H9 (cell line): ENCODE measurements at regions not wholly inside any gene's neighbourhood (a gene's known extent, or its start where the extent isn't known, plus 50 kb on each side); places are given as distances from the start of the nearest gene placed in this dataset.

Source experiments
- DNase-seq: peaks from one replicate; pipeline ENCODE4 v3.0.0-alpha.2; 2017
- H2AFZ ChIP-seq: one replicate; pipeline ENCODE4 v1.6.1; 2013; ENCODE audit warnings: mild to moderate bottlenecking, low read length, control low read depth, moderate library complexity
- H2AK5ac ChIP-seq: 2 replicates; pipeline ENCODE4 v1.6.1; 2013; ENCODE audit warnings: low read length, control low read depth, mixed read lengths; ENCODE audit not compliant: insufficient read length
- H2BK120ac ChIP-seq: one replicate; pipeline ENCODE4 v1.6.1; 2013; ENCODE audit warnings: low read depth, mild to moderate bottlenecking, low read length, control low read depth, inconsistent platforms; ENCODE audit not compliant: poor library complexity, severe bottlenecking
- H2BK12ac ChIP-seq: 2 replicates; pipeline ENCODE4 v1.6.1; 2013; ENCODE audit warnings: low read length, control low read depth, mixed read lengths, low read depth; ENCODE audit not compliant: insufficient read length
- H2BK15ac ChIP-seq: 2 replicates; pipeline ENCODE4 v1.6.1; 2013; ENCODE audit warnings: low read depth, low read length, control low read depth
- H2BK20ac ChIP-seq: one replicate; pipeline ENCODE4 v1.6.1; 2013; ENCODE audit warnings: low read depth, mild to moderate bottlenecking, low read length, control low read depth, inconsistent platforms; ENCODE audit not compliant: poor library complexity, severe bottlenecking
- H2BK5ac ChIP-seq: 2 replicates; pipeline ENCODE4 v1.6.1; 2013; ENCODE audit warnings: low read length, control low read depth, mixed read lengths; ENCODE audit not compliant: insufficient read length
- H3K14ac ChIP-seq: 2 replicates; pipeline ENCODE4 v1.6.1; 2013; ENCODE audit warnings: low read length, control low read depth; ENCODE audit not compliant: insufficient read depth
- H3K18ac ChIP-seq: 2 replicates; pipeline ENCODE4 v1.6.1; 2013; ENCODE audit warnings: low read depth, mild to moderate bottlenecking, mixed read lengths, low read length, control low read depth; ENCODE audit not compliant: insufficient read length
- H3K23ac ChIP-seq: 2 replicates; pipeline ENCODE4 v1.6.1; 2013; ENCODE audit warnings: low read length, control low read depth, mixed read lengths, low read depth; ENCODE audit not compliant: insufficient read length
- H3K23me2 ChIP-seq: 2 replicates; pipeline ENCODE4 v1.6.1; 2013; ENCODE audit warnings: low read depth, mild to moderate bottlenecking, mixed read lengths, low read length, control low read depth; ENCODE audit not compliant: insufficient read length, poor library complexity, severe bottlenecking
- H3K27ac ChIP-seq: 2 replicates; pipeline ENCODE4 v1.5.1; 2013; ENCODE audit warnings: low read length, control low read depth, mixed read lengths, low read depth; ENCODE audit not compliant: insufficient read length
- H3K27me3 ChIP-seq: 2 replicates; pipeline ENCODE4 v1.6.1; 2013; ENCODE audit warnings: low read length, control low read depth, inconsistent platforms; ENCODE audit not compliant: insufficient read depth
- H3K4ac ChIP-seq: 2 replicates; pipeline ENCODE4 v1.6.1; 2013; ENCODE audit warnings: low read depth, mild to moderate bottlenecking, control low read depth, inconsistent platforms, low read length, moderate library complexity
- H3K4me1 ChIP-seq: 2 replicates; pipeline ENCODE4 v1.6.1; 2013; ENCODE audit warnings: low read length, control low read depth, inconsistent platforms; ENCODE audit not compliant: insufficient read depth
- H3K4me2 ChIP-seq: 2 replicates; pipeline ENCODE4 v1.6.1; 2013; ENCODE audit warnings: low read length, control low read depth, mixed read lengths; ENCODE audit not compliant: insufficient read length, insufficient read depth
- H3K56ac ChIP-seq: 2 replicates; pipeline ENCODE4 v1.6.1; 2013; ENCODE audit warnings: low read depth, mild to moderate bottlenecking, mixed read lengths, low read length, control low read depth; ENCODE audit not compliant: insufficient read length
- H3K79me1 ChIP-seq: 2 replicates; pipeline ENCODE4 v1.6.1; 2013; ENCODE audit warnings: low read depth, mild to moderate bottlenecking, moderate library complexity, low read length, control low read depth, inconsistent platforms; ENCODE audit not compliant: insufficient read depth, poor library complexity, severe bottlenecking
- H3K79me2 ChIP-seq: 2 replicates; pipeline ENCODE4 v1.6.1; 2013; ENCODE audit warnings: low read length, control low read depth, inconsistent platforms; ENCODE audit not compliant: insufficient read depth
- H3K9ac ChIP-seq: 2 replicates; pipeline ENCODE4 v1.6.1; 2013; ENCODE audit warnings: low read length, control low read depth, mixed read lengths; ENCODE audit not compliant: insufficient read length; ENCODE audit errors: extremely low read depth
- H3K9me3 ChIP-seq: one replicate; pipeline ENCODE4 v1.6.1; 2013; ENCODE audit warnings: low read depth, low read length, inconsistent platforms; ENCODE audit not compliant: control insufficient read depth
- H3T11ph ChIP-seq: one replicate; pipeline ENCODE4 v1.6.1; 2013; ENCODE audit warnings: mild to moderate bottlenecking, low read length, control low read depth, inconsistent platforms
- H4K20me1 ChIP-seq: one replicate; pipeline ENCODE4 v1.6.1; 2013; ENCODE audit not compliant: control insufficient read depth, insufficient read length, insufficient read depth
- H4K5ac ChIP-seq: 2 replicates; pipeline ENCODE4 v1.6.1; 2013; ENCODE audit warnings: low read depth, mild to moderate bottlenecking, mixed read lengths, low read length, control low read depth; ENCODE audit not compliant: insufficient read length
- H4K8ac ChIP-seq: replicated peaks from 2 replicates; pipeline ENCODE4 v1.6.1; 2013; ENCODE audit warnings: low read length, control low read depth, mixed read lengths, low read depth; ENCODE audit not compliant: insufficient read length
- H4K91ac ChIP-seq: 2 replicates; pipeline ENCODE4 v1.6.1; 2013; ENCODE audit warnings: low read depth, mild to moderate bottlenecking, moderate library complexity, mixed read lengths, low read length, control low read depth; ENCODE audit not compliant: insufficient read length
- H3K27ac Mint-ChIP-seq, 3 experiments: 2 replicates in 2 of 3; 3 replicates in 1 of 3; pipeline ENCODE4 v1.8.0; 2020 to 2021; ENCODE audit warnings: mixed read lengths in 3 of 3, mild to moderate bottlenecking in 1 of 3, moderate library complexity in 1 of 3
- H3K27me3 Mint-ChIP-seq: 2 replicates; pipeline ENCODE4 v1.8.0; 2021; ENCODE audit warnings: low read depth, mild to moderate bottlenecking, moderate library complexity, mixed read lengths
- H3K36me3 Mint-ChIP-seq, 3 experiments: 2 replicates in 2 of 3; 3 replicates in 1 of 3; pipeline ENCODE4 v1.8.0; 2020 to 2021; ENCODE audit warnings: low read depth in 3 of 3, mixed read lengths in 3 of 3; ENCODE audit not compliant: insufficient read depth in 1 of 3
- H3K4me1 Mint-ChIP-seq, 2 experiments: 2 replicates each; pipeline ENCODE4 v1.8.0; 2020; ENCODE audit warnings: mixed read lengths in 2 of 2
- H3K4me3 Mint-ChIP-seq, 2 experiments: 2 replicates in 1 of 2; 3 replicates in 1 of 2; pipeline ENCODE4 v1.8.0; 2020 to 2021; ENCODE audit warnings: mild to moderate bottlenecking in 2 of 2, mixed read lengths in 2 of 2, moderate library complexity in 1 of 2
- H3K9me3 Mint-ChIP-seq, 2 experiments: 2 replicates in 1 of 2; 3 replicates in 1 of 2; pipeline ENCODE4 v1.8.0; 2020; ENCODE audit warnings: mild to moderate bottlenecking in 2 of 2, mixed read lengths in 2 of 2, moderate library complexity in 1 of 2
- WGBS: extraction: QIAGEN DNeasy Blood & Tissue Kit; methylation state at CpG from one replicate; pipeline ENCODE4 v1.1.7; 2013; ENCODE audit warnings: missing lambda C conversion rate, low lambda C conversion rate, mixed read lengths; ENCODE audit not compliant: insufficient read length; ENCODE audit errors: extremely low coverage; 5-methylcytosine and 5-hydroxymethylcytosine counted together
- TF ChIP-seq, protein P1 (sequence below): fragments of 200-600 bp; sonication (generic); conservative IDR thresholded peaks from 3 replicates; pipeline ENCODE4 v1.8.0; 2021; ENCODE audit warnings: antibody characterized with exemption, mild to moderate bottlenecking

DNA sequence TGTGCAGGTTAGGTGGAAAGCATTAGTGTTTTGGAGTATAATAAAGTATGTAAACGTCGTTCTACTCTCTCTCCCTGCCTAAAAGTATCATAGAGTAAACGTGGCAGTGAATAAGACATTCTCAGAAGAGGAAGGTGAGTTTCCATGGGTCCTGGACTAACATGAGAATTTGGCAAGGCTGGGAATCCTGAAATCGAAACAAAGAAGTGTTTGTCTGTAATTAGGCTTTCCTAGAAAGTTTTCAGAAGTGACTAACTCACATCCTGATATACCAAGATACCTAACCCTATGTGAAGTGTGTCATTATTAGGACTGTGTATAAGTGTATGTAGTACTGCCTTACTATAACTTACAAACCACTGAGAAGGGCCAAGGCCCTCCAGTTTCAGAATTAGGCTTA lies 50.7 kb upstream of the MAOA start:
- Histone ChIP-seq H2BK120ac (no peak overlapping the region), H3K9me3 (no peaks in the 10 kb centered on the region), H4K91ac (no peak overlapping the region), H2AK5ac (no peak overlapping the region), H2AFZ (no peak overlapping the region), H4K20me1 (no peaks in the 10 kb centered on the region), H3K4ac (no peak overlapping the region), H3K4me1 (no peaks in the 10 kb centered on the region), H3K79me1 (no peaks in the 10 kb centered on the region), H3K23ac (no peak overlapping the region), H2BK5ac (no peak overlapping the region), H3K27ac (no peak overlapping the region), H3K9ac (no peak overlapping the region), H2BK12ac (no peak overlapping the region), H2BK20ac (no peak overlapping the region), H2BK15ac (no peak overlapping the region), H3K18ac (no peak overlapping the region), H4K5ac (no peak overlapping the region), H3K56ac (no peak overlapping the region), H3K14ac (no peak overlapping the region), H3K4me2 (no peak overlapping the region), H3K27me3 (no peaks in the 10 kb centered on the region), H3K79me2 (no peaks in the 10 kb centered on the region), H4K8ac (no peak overlapping the region), H3T11ph (no peak overlapping the region), H3K23me2 (no peaks in the 10 kb centered on the region)
- Mint-ChIP-seq H3K9me3 (peaks cover 15 to 65% of the 10 kb centered on the region in 2 experiments), H3K27me3 (peaks cover 3% of the 10 kb centered on the region; the same call in 1 of the 2 replicates), H3K36me3 (peaks cover 4 to 21% (median 7%) of the 10 kb centered on the region in 3 experiments), H3K4me1 (no peaks in the 10 kb centered on the region), H3K27ac (no peak overlapping the region), H3K4me3 (no peak overlapping the region)
- WGBS: no CpG with 5 or more reads among the region's 4 CpGs
- TF ChIP-seq, protein P1, sequence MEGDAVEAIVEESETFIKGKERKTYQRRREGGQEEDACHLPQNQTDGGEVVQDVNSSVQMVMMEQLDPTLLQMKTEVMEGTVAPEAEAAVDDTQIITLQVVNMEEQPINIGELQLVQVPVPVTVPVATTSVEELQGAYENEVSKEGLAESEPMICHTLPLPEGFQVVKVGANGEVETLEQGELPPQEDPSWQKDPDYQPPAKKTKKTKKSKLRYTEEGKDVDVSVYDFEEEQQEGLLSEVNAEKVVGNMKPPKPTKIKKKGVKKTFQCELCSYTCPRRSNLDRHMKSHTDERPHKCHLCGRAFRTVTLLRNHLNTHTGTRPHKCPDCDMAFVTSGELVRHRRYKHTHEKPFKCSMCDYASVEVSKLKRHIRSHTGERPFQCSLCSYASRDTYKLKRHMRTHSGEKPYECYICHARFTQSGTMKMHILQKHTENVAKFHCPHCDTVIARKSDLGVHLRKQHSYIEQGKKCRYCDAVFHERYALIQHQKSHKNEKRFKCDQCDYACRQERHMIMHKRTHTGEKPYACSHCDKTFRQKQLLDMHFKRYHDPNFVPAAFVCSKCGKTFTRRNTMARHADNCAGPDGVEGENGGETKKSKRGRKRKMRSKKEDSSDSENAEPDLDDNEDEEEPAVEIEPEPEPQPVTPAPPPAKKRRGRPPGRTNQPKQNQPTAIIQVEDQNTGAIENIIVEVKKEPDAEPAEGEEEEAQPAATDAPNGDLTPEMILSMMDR: no peak
- DNase-seq: no peak
